IMR-90 (cell line): ENCODE measurements at regions not wholly inside any gene's neighbourhood (a gene's known extent, or its start where the extent isn't known, plus 50 kb on each side); places are given as distances from the start of the nearest gene placed in this dataset.
A peak's percentile ranks its signal among the peaks of the same experiment; 100 is the strongest.

Source experiments
- ATAC-seq: fragments of 200-7000 bp; cut with Tn5 transposase; 2 replicates; pipeline ENCODE4 v1.9.1; 2020; ENCODE audit warnings: low read depth, mild to moderate bottlenecking, moderate library complexity
- BruUV-seq: library from RNA; stranded (reverse); fragments of 400-500 nt; replicated peaks from 2 replicates; lab custom pipeline; 2021; lab: Mats Ljungman, UMichigan
- CTCF ChIA-PET: fragments of 300-600 bp; formaldehyde crosslinking; extraction: SDS; loops from one replicate; lab custom pipeline; 2021; ENCODE audit warnings: antibody characterized with exemption; lab: Yijun Ruan, JAX
- POLR2A ChIA-PET: fragments of 300-600 bp; sonication (Branson Sonifier 250); formaldehyde crosslinking; loops from one replicate; lab custom pipeline; 2022; ENCODE audit warnings: antibody characterized with exemption; ENCODE audit not compliant: unreplicated experiment; lab: Charles Lee
- DNase-seq: peaks from one replicate; pipeline ENCODE4 v3.0.0; 2013
- H2AFZ ChIP-seq: replicated peaks from 2 replicates; pipeline ENCODE3; 2013; ENCODE audit warnings: low read length, mild to moderate bottlenecking; ENCODE audit not compliant: poor library complexity
- H2AK5ac ChIP-seq: 2 replicates; pipeline ENCODE4 v1.6.1; 2013; ENCODE audit warnings: low read depth, low read length, inconsistent platforms
- H2AK9ac ChIP-seq: replicated peaks from 2 replicates; pipeline ENCODE3; 2013; ENCODE audit warnings: mild to moderate bottlenecking, low read depth, low read length, moderate library complexity; ENCODE audit not compliant: poor library complexity
- H2BK120ac ChIP-seq: 2 replicates; pipeline ENCODE4 v1.6.1; 2013; ENCODE audit warnings: low read depth, low read length, inconsistent platforms
- H2BK15ac ChIP-seq: 3 replicates; pipeline ENCODE4 v1.6.1; 2013; ENCODE audit warnings: low read depth, low read length, inconsistent platforms
- H2BK20ac ChIP-seq: 2 replicates; pipeline ENCODE4 v1.6.1; 2013; ENCODE audit warnings: low read depth, mild to moderate bottlenecking, inconsistent platforms, low read length, moderate library complexity
- H2BK5ac ChIP-seq: 2 replicates; pipeline ENCODE4 v1.6.1; 2013; ENCODE audit warnings: mild to moderate bottlenecking, low read depth, low read length, inconsistent platforms; ENCODE audit not compliant: poor library complexity, severe bottlenecking
- H3K14ac ChIP-seq: replicated peaks from 2 replicates; pipeline ENCODE4 v1.6.1; 2013; ENCODE audit warnings: low read depth, low read length, inconsistent platforms
- H3K18ac ChIP-seq: 2 replicates; pipeline ENCODE4 v1.6.1; 2013; ENCODE audit warnings: low read depth, low read length, control low read depth
- H3K23ac ChIP-seq: 2 replicates; pipeline ENCODE4 v1.6.1; 2013; ENCODE audit warnings: low read depth, low read length, inconsistent platforms
- H3K27ac ChIP-seq: 2 replicates; pipeline ENCODE4 v1.5.1; 2013; ENCODE audit warnings: mild to moderate bottlenecking, control low read depth, low read length; ENCODE audit not compliant: insufficient read depth
- H3K27me3 ChIP-seq: 2 replicates; pipeline ENCODE4 v1.6.1; 2013; ENCODE audit warnings: low read length; ENCODE audit not compliant: control insufficient read depth, insufficient read depth
- H3K36me3 ChIP-seq: 2 replicates; pipeline ENCODE4 v1.6.1; 2013; ENCODE audit warnings: low read length, mixed read lengths; ENCODE audit not compliant: control insufficient read depth, insufficient read depth
- H3K4ac ChIP-seq: 2 replicates; pipeline ENCODE4 v1.6.1; 2013; ENCODE audit warnings: low read depth, low read length, inconsistent platforms
- H3K4me1 ChIP-seq: 2 replicates; pipeline ENCODE4 v1.6.1; 2013; ENCODE audit warnings: low read length, mixed read lengths; ENCODE audit not compliant: control insufficient read depth, insufficient read depth
- H3K4me2 ChIP-seq: 2 replicates; pipeline ENCODE4 v1.6.1; 2013; ENCODE audit warnings: low read depth, mild to moderate bottlenecking, control low read depth, low read length, moderate library complexity
- H3K4me3 ChIP-seq: 2 replicates; pipeline ENCODE4 v1.5.1; 2013; ENCODE audit warnings: low read depth, mild to moderate bottlenecking, control low read depth, low read length, moderate library complexity; ENCODE audit not compliant: insufficient read depth
- H3K56ac ChIP-seq: 2 replicates; pipeline ENCODE4 v1.6.1; 2013; ENCODE audit warnings: low read length, inconsistent platforms; ENCODE audit not compliant: insufficient read depth; ENCODE audit errors: extremely low read depth
- H3K79me1 ChIP-seq, 2 experiments: 2 replicates each; pipeline ENCODE4 v1.6.1; 2013; ENCODE audit warnings: low read length in 2 of 2, inconsistent platforms in 1 of 2, low read depth in 1 of 2
- H3K9ac ChIP-seq: 2 replicates; pipeline ENCODE4 v1.6.1; 2013; ENCODE audit warnings: low read depth, low read length, control low read depth
- H3K9me1 ChIP-seq: 2 replicates; pipeline ENCODE4 v1.6.1; 2013; ENCODE audit warnings: low read length, inconsistent platforms; ENCODE audit not compliant: insufficient read depth
- H3K9me3 ChIP-seq: 2 replicates; pipeline ENCODE4 v1.6.1; 2013; ENCODE audit warnings: low read length; ENCODE audit not compliant: control insufficient read depth, insufficient read depth
- H4K20me1 ChIP-seq: 2 replicates; pipeline ENCODE4 v1.6.1; 2013; ENCODE audit warnings: low read length, inconsistent platforms; ENCODE audit not compliant: insufficient read depth
- H4K5ac ChIP-seq: 2 replicates; pipeline ENCODE4 v1.6.1; 2013; ENCODE audit warnings: mild to moderate bottlenecking, low read depth, low read length, control low read depth
- H4K8ac ChIP-seq, 2 experiments: 2 replicates each; pipeline ENCODE4 v1.6.1; 2013; ENCODE audit warnings: low read depth in 2 of 2, low read length in 2 of 2, control low read depth in 1 of 2, inconsistent platforms in 1 of 2
- H4K91ac ChIP-seq: 2 replicates; pipeline ENCODE4 v1.6.1; 2013; ENCODE audit warnings: low read depth, low read length, inconsistent platforms; ENCODE audit not compliant: insufficient read depth
- BHLHE40 ChIP-seq: fragments of 150-350 bp; IDR thresholded peaks from 2 replicates; pipeline ENCODE4 v1.6.1; 2016; ENCODE audit warnings: mild to moderate bottlenecking, low read depth, low read length
- CEBPB ChIP-seq: IDR thresholded peaks from 2 replicates; pipeline ENCODE4 v1.6.1; 2012; ENCODE audit warnings: low read depth, low read length, improper control_type of control experiment
- CTCF ChIP-seq: conservative IDR thresholded peaks from 2 replicates; pipeline ENCODE4 v1.5.1; 2012; ENCODE audit warnings: mild to moderate bottlenecking, low read depth, low read length, improper control_type of control experiment
- ELK1 ChIP-seq: fragments of 150-350 bp; IDR thresholded peaks from 2 replicates; pipeline ENCODE4 v1.6.1; 2016; ENCODE audit warnings: low read depth, mild to moderate bottlenecking, low read length, moderate library complexity, borderline replicate concordance
- FOS ChIP-seq: fragments of 150-350 bp; IDR thresholded peaks from 2 replicates; pipeline ENCODE4 v1.6.1; 2016; ENCODE audit warnings: low read depth, low read length
- MAFK ChIP-seq: IDR thresholded peaks from 2 replicates; pipeline ENCODE4 v1.6.1; 2012; ENCODE audit warnings: low read depth, low read length, improper control_type of control experiment
- MAZ ChIP-seq: IDR thresholded peaks from 2 replicates; pipeline ENCODE4 v1.6.1; 2012; ENCODE audit warnings: low read depth, mild to moderate bottlenecking, low read length, improper control_type of control experiment, moderate library complexity, borderline replicate concordance
- MXI1 ChIP-seq: IDR thresholded peaks from 2 replicates; pipeline ENCODE4 v1.6.1; 2012; ENCODE audit warnings: low read depth, mild to moderate bottlenecking, low read length, moderate library complexity, borderline replicate concordance
- NFE2L2 ChIP-seq: fragments of 150-350 bp; IDR thresholded peaks from 2 replicates; pipeline ENCODE4 v1.6.1; 2016; ENCODE audit warnings: low read depth, mild to moderate bottlenecking, low read length
- POLR2A ChIP-seq: IDR thresholded peaks from 2 replicates; pipeline ENCODE4 v1.6.1; 2012; ENCODE audit warnings: mild to moderate bottlenecking, low read depth, low read length
- RCOR1 ChIP-seq: IDR thresholded peaks from 2 replicates; pipeline ENCODE4 v1.6.1; 2012; ENCODE audit warnings: mild to moderate bottlenecking, low read length, improper control_type of control experiment; ENCODE audit not compliant: insufficient replicate concordance
- SMC3 ChIP-seq: fragments of 150-350 bp; IDR thresholded peaks from 2 replicates; pipeline ENCODE4 v1.6.1; 2016; ENCODE audit warnings: low read depth, mild to moderate bottlenecking, antibody characterized with exemption, low read length, moderate library complexity
- USF2 ChIP-seq: fragments of 150-350 bp; IDR thresholded peaks from 2 replicates; pipeline ENCODE4 v1.6.1; 2017; ENCODE audit warnings: mild to moderate bottlenecking, antibody characterized with exemption, low read length, low read depth
- WGBS, 2 experiments: methylation state at CpG; one replicate each; pipeline versions ENCODE4 v1.1.5 to v1.1.7; 2013; ENCODE audit warnings: missing lambda C conversion rate in 2 of 2; ENCODE audit not compliant: insufficient read length in 1 of 2; ENCODE audit errors: extremely low coverage in 2 of 2; 5-methylcytosine and 5-hydroxymethylcytosine counted together
- dilution Hi-C: fragments of 300-500 bp; cut with HindIII; formaldehyde crosslinking; loops from one replicate; pipeline ENCODE4 v1.14.3; 2018; ENCODE audit warnings: low sequenced_read_pairs; ENCODE audit not compliant: unreplicated experiment
- in situ Hi-C: fragments of 300-500 bp; cut with MboI; formaldehyde crosslinking; loops from 3 replicates; pipeline ENCODE4 v1.14.3; 2019; ENCODE audit warnings: low sequenced_read_pairs, inconsistent platforms, mixed read lengths
- intact Hi-C: fragments of 100-400 bp; cut with micrococcal nuclease; formaldehyde crosslinking; loops from 2 replicates; pipeline ENCODE4 v1.10.0; 2022

- no peak overlapping the region for H2BK15ac ChIP-seq
- in situ Hi-C loops, result no loop called here
- H3K4me1 ChIP-seq, result peaks cover 3% of the 10 kb centered on the region; the same call in 1 of the 2 replicates
- no peaks in the 10 kb centered on the region for H3K36me3 ChIP-seq
- H2BK20ac ChIP-seq, result no peak overlapping the region
- no peak overlapping the region for H4K5ac ChIP-seq
- DNase-seq (peak; percentile 6), ATAC-seq (no peak)
- no peak overlapping the region for H2AK5ac ChIP-seq
- no CpG with 5 or more reads among the region's 3 CpGs for WGBS, 2 experiments
- no peak overlapping the region for H3K4me2 ChIP-seq
- H4K20me1 ChIP-seq, result no peaks in the 10 kb centered on the region
- CTCF ChIA-PET, result no interaction called here
- H3K56ac ChIP-seq, result no peak overlapping the region
- dilution Hi-C loops, result no loop called here
- no peaks in the 10 kb centered on the region for H3K9me3 ChIP-seq
- no peak overlapping the region for H4K91ac ChIP-seq
- H3K79me1 ChIP-seq, result no peaks in the 10 kb centered on the region
- H3K27ac ChIP-seq, result no peak overlapping the region
- POLR2A ChIA-PET, result no interaction called here
- H3K27me3 ChIP-seq, result no peaks in the 10 kb centered on the region
- H2AK9ac ChIP-seq, result no peak overlapping the region
- no peak overlapping the region for H3K23ac ChIP-seq
- H3K18ac ChIP-seq, result no peak overlapping the region
- H2BK120ac ChIP-seq, result no peak overlapping the region
- no peaks in the 10 kb centered on the region for H3K9me1 ChIP-seq
- BruUV-seq, result no TSS peak
- no peak overlapping the region for H3K9ac ChIP-seq
- no peak overlapping the region for H3K4me3 ChIP-seq
- intact Hi-C loops, result no loop called here
- H3K4ac ChIP-seq, result no peak overlapping the region
- no peak for TF ChIP-seq POLR2A
- no peak for TF ChIP-seq MAFK
- TF ChIP-seq RCOR1, result no peak
- TF ChIP-seq SMC3, result no peak
- TF ChIP-seq NFE2L2, result no peak
- TF ChIP-seq ELK1, result no peak
- TF ChIP-seq CTCF, result no peak
- TF ChIP-seq USF2, result no peak
- no peak for TF ChIP-seq CEBPB
- no peak for TF ChIP-seq BHLHE40
- TF ChIP-seq FOS, result no peak
- TF ChIP-seq MXI1, result no peak
- no peak for TF ChIP-seq MAZ
- no peak overlapping the region for H4K8ac ChIP-seq
- no peak overlapping the region for H3K14ac ChIP-seq
- H2AFZ ChIP-seq, result no peak overlapping the region
- no peak overlapping the region for H2BK5ac ChIP-seq
These were observed 130.6 kb downstream of the LNPK start for GRCh38 chr2:175871331-175872004.
